Mesodermal cell (in vitro differentiated cells): ENCODE measurements at regions not wholly inside any gene's neighbourhood (a gene's known extent, or its start where the extent isn't known, plus 50 kb on each side); places are given as distances from the start of the nearest gene placed in this dataset.

ENCODE experiments used
- H3K27ac ChIP-seq: 2 replicates; pipeline ENCODE4 v1.7.0; 2013; ENCODE audit warnings: mild to moderate bottlenecking, low read depth, low read length, moderate library complexity; ENCODE audit not compliant: severe bottlenecking
- H3K36me3 ChIP-seq: 2 replicates; pipeline ENCODE4 v1.7.1; 2013; ENCODE audit warnings: mild to moderate bottlenecking, low read length, moderate library complexity; ENCODE audit not compliant: control insufficient read depth, insufficient read depth
- H3K4me1 ChIP-seq: one replicate; pipeline ENCODE4 v1.7.1; 2013; ENCODE audit warnings: mild to moderate bottlenecking, low read length; ENCODE audit not compliant: insufficient read depth, control insufficient read depth, poor library complexity, severe bottlenecking
- H3K4me3 ChIP-seq: 2 replicates; pipeline ENCODE4 v1.7.0; 2013; ENCODE audit warnings: low read length, control low read depth, mild to moderate bottlenecking; ENCODE audit not compliant: insufficient read depth, poor library complexity, severe bottlenecking; ENCODE audit errors: extremely low read depth
- H3K9me3 ChIP-seq: 2 replicates; pipeline ENCODE4 v1.7.1; 2013; ENCODE audit warnings: mild to moderate bottlenecking, low read length, moderate library complexity; ENCODE audit not compliant: control insufficient read depth
- WGBS, 2 experiments: methylation state at CpG; one replicate each; pipeline ENCODE4 v1.1.5; 2013; ENCODE audit warnings: missing lambda C conversion rate in 2 of 2; ENCODE audit not compliant: insufficient coverage in 2 of 2; 5-methylcytosine and 5-hydroxymethylcytosine counted together

GRCh38 chr10:44564361-44564760, 179.5 kb upstream of the CXCL12 start:
- Histone ChIP-seq H3K9me3 (no peaks in the 10 kb centered on the region), H3K4me3 (no peak overlapping the region), H3K27ac (no peak overlapping the region), H3K36me3 (no peaks in the 10 kb centered on the region), H3K4me1 (no peaks in the 10 kb centered on the region)
- WGBS, 2 experiments: no CpG with 5 or more reads among the region's 1 CpG

- Histone ChIP-seq H3K4me3 (no peak overlapping the region), H3K27ac (no peak overlapping the region), H3K4me1 (peaks cover 3% of the 10 kb centered on the region), H3K36me3 (no peaks in the 10 kb centered on the region), H3K9me3 (no peaks in the 10 kb centered on the region)
- WGBS, 2 experiments: 0 to 50% methylated on average over 1 to 2 of the region's 3 CpGs
Measured at GRCh38 chr10:44564790-44565189, 179.9 kb upstream of the CXCL12 start.

GRCh38 chr10:44566786-44567185, 181.9 kb upstream of the CXCL12 start:
- Histone ChIP-seq H3K9me3 (no peaks in the 10 kb centered on the region), H3K4me1 (peaks cover 4% of the 10 kb centered on the region), H3K27ac (no peak overlapping the region), H3K36me3 (no peaks in the 10 kb centered on the region), H3K4me3 (no peak overlapping the region)
- WGBS, 2 experiments: no CpG with 5 or more reads among the region's 1 CpG

- Histone ChIP-seq H3K9me3 (no peaks in the 10 kb centered on the region), H3K27ac (no peak overlapping the region), H3K4me1 (peaks cover 4% of the 10 kb centered on the region), H3K36me3 (no peaks in the 10 kb centered on the region), H3K4me3 (no peak overlapping the region)
- WGBS, 2 experiments: 100% methylated on average over 1 of the region's 1 CpG; no CpG with 5 or more reads in 1 of the 2 experiments
Measured at GRCh38 chr10:44567471-44567870, 182.6 kb upstream of the CXCL12 start.

- peaks cover 4% of the 10 kb centered on the region for H3K4me1 ChIP-seq
- no peaks in the 10 kb centered on the region for H3K9me3 ChIP-seq
- H3K4me3 ChIP-seq: no peak overlapping the region
- 58 to 76% methylated on average over 7 to 8 of the region's 10 CpGs for WGBS, 2 experiments
- H3K36me3 ChIP-seq: no peaks in the 10 kb centered on the region
- no peak overlapping the region for H3K27ac ChIP-seq
Measured at GRCh38 chr10:44569193-44570091, 184.5 kb upstream of the CXCL12 start.

- no peak overlapping the region for H3K4me3 ChIP-seq
- H3K27ac ChIP-seq: no peak overlapping the region
- H3K9me3 ChIP-seq: no peaks in the 10 kb centered on the region
- H3K4me1 ChIP-seq: peaks cover 4% of the 10 kb centered on the region
- WGBS, 2 experiments: 98% methylated on average over 4 of the region's 6 CpGs; no CpG with 5 or more reads in 1 of the 2 experiments
- H3K36me3 ChIP-seq: no peaks in the 10 kb centered on the region
Measured at GRCh38 chr10:44571701-44572100, 186.8 kb upstream of the CXCL12 start.

- 95 to 96% methylated on average over 4 to 6 of the region's 6 CpGs for WGBS, 2 experiments
- no peaks in the 10 kb centered on the region for H3K9me3 ChIP-seq
- no peaks in the 10 kb centered on the region for H3K36me3 ChIP-seq
Measured at GRCh38 chr10:44572146-44572545, 187.2 kb upstream of the CXCL12 start.

GRCh38 chr10:44573821-44574220, 188.9 kb upstream of the CXCL12 start:
- H3K4me1 ChIP-seq: peaks cover 4% of the 10 kb centered on the region
- no peaks in the 10 kb centered on the region for H3K36me3 ChIP-seq
- no peak overlapping the region for H3K4me3 ChIP-seq
- 33 to 67% methylated on average over 1 of the region's 1 CpG for WGBS, 2 experiments
- H3K27ac ChIP-seq: no peak overlapping the region
- H3K9me3 ChIP-seq: no peaks in the 10 kb centered on the region

More at GRCh38 chr10:44572146-44572545, 187.2 kb upstream of the CXCL12 start:
- Histone ChIP-seq H3K27ac (no peak overlapping the region), H3K4me1 (peaks cover 4% of the 10 kb centered on the region), H3K4me3 (no peak overlapping the region)

- WGBS, 2 experiments: 86 to 90% methylated on average over 9 to 10 of the region's 10 CpGs
- Histone ChIP-seq H3K9me3 (no peaks in the 10 kb centered on the region), H3K27ac (no peak overlapping the region), H3K36me3 (no peaks in the 10 kb centered on the region), H3K4me1 (peaks cover under 1% of the 10 kb centered on the region), H3K4me3 (no peak overlapping the region)
Measured at GRCh38 chr10:44574596-44575480, 189.9 kb upstream of the CXCL12 start.

GRCh38 chr10:44575601-44576380, 190.9 kb upstream of the CXCL12 start:
- Histone ChIP-seq H3K4me1 (no peaks in the 10 kb centered on the region), H3K4me3 (no peak overlapping the region), H3K9me3 (no peaks in the 10 kb centered on the region), H3K36me3 (no peaks in the 10 kb centered on the region), H3K27ac (no peak overlapping the region)
- 87 to 90% methylated on average over 14 to 17 of the region's 18 CpGs for WGBS, 2 experiments
